GM13977 (cell line): ENCODE measurements at regions not wholly inside any gene's neighbourhood (a gene's known extent, or its start where the extent isn't known, plus 50 kb on each side); places are given as distances from the start of the nearest gene placed in this dataset.

ENCODE experiments used
- DNase-seq: peaks from one replicate; pipeline ENCODE4 v3.0.0; 2012; ENCODE audit warnings: low spot score
- in situ Hi-C: fragments of 300-500 bp; cut with MboI; formaldehyde crosslinking; loops from one replicate; pipeline ENCODE4 v1.12.0; 2022; ENCODE audit warnings: low sequenced_read_pairs, low pct_unique_long_range_greater_than_20kb, mixed read lengths, inconsistent platforms; ENCODE audit not compliant: unreplicated experiment
- TF ChIP-seq, protein P1 (sequence below): IDR thresholded peaks from 2 replicates; pipeline ENCODE4 v1.5.1; 2012; ENCODE audit warnings: mild to moderate bottlenecking, control low read depth; ENCODE audit not compliant: insufficient read depth; ENCODE audit errors: extremely low read depth, missing control alignments

GRCh38 chr16:35181422-35182030, 1722.1 kb downstream of the TP53TG3F start:
- no peak for DNase-seq
- TF ChIP-seq, protein P1, sequence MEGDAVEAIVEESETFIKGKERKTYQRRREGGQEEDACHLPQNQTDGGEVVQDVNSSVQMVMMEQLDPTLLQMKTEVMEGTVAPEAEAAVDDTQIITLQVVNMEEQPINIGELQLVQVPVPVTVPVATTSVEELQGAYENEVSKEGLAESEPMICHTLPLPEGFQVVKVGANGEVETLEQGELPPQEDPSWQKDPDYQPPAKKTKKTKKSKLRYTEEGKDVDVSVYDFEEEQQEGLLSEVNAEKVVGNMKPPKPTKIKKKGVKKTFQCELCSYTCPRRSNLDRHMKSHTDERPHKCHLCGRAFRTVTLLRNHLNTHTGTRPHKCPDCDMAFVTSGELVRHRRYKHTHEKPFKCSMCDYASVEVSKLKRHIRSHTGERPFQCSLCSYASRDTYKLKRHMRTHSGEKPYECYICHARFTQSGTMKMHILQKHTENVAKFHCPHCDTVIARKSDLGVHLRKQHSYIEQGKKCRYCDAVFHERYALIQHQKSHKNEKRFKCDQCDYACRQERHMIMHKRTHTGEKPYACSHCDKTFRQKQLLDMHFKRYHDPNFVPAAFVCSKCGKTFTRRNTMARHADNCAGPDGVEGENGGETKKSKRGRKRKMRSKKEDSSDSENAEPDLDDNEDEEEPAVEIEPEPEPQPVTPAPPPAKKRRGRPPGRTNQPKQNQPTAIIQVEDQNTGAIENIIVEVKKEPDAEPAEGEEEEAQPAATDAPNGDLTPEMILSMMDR, result no peak
- in situ Hi-C loops, result no loop called here

DNA sequence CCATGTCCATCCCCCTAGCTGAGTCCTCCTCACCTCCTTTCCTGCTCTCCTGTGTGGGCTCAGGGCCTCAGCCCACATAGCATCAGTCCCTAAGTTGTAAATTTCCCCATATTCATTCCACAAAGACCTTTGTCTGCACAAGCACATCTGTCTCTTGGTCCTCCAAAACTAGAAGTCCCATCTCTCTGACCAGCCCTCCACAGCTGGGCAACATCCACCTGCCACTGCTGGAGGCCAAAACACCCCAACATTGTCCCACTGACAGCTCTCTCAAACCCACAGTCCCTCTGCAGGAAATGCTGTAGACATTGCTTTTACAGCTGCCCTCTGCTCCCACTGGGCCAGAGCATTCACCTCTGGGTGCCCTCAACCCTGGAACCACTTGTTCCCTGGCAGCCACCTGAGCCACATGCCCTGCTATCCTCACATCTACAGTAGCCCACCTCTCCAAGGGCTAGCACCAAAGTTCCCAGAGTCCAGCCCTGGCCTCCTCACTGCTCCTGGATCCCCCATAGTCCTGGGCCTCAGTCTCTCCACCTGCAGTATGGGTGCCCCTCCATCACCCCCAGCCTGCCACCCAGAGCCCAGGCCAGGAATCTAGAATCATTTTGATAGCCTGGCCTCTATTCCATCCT, 1722.7 kb downstream of the TP53TG3F start:
- DNase-seq, result no peak
- in situ Hi-C loops, result no loop called here
- TF ChIP-seq, protein P1, result no peak

- DNase-seq, result no peak
These were observed 1723.6 kb downstream of the TP53TG3F start for GRCh38 chr16:35182943-35183550.

GRCh38 chr16:35184356-35184870, 1725.0 kb downstream of the TP53TG3F start:
- TF ChIP-seq, protein P1, result no peak
- DNase-seq, result no peak
- in situ Hi-C loops, result no loop called here

More at GRCh38 chr16:35182943-35183550, 1723.6 kb downstream of the TP53TG3F start:
- TF ChIP-seq, protein P1, result no peak
- in situ Hi-C loops, result no loop called here

DNA sequence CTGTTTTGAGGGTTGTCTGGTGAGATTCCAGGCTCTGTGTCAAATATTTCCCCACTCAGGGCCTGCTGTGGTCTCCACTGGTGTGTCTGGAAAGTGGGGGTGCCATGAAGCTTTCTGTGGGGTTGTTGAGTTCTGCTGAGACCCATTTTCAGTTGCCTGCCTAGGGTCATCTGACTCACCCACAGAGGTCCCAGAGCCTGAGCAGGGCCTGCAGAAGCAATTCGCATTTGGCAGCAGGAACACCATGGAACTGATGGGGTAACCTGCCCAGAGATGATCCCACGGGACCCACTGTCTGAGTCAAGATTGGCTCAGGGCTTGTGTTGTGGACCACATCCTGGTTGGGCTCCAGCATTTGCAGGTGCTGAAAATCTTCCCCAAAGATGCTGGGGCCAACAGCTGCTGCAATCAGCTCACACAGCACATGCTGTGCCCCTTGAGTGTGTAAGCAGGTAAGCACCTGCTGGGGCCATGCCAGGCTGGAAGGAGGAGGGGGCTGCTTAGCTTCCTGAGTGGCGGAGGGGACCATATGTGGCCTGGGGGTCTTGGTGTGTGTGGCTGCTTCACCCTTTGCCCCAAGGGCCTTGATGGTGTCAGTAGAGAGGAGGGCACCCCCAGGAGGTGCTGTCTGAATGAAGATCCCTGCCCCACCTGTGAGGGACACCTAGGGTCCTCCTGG, 1726.1 kb downstream of the TP53TG3F start:
- TF ChIP-seq, protein P1, result no peak
- no peak for DNase-seq
- in situ Hi-C loops, result no loop called here

GRCh38 chr16:35186045-35186759, 1726.8 kb downstream of the TP53TG3F start:
- no peak for DNase-seq
- TF ChIP-seq, protein P1, result no peak
- in situ Hi-C loops, result no loop called here
